ENCODE measurements at regions not wholly inside any gene's neighbourhood (a gene's known extent, or its start where the extent isn't known, plus 50 kb on each side); places are given as distances from the start of the nearest gene placed in this dataset.

DNA sequence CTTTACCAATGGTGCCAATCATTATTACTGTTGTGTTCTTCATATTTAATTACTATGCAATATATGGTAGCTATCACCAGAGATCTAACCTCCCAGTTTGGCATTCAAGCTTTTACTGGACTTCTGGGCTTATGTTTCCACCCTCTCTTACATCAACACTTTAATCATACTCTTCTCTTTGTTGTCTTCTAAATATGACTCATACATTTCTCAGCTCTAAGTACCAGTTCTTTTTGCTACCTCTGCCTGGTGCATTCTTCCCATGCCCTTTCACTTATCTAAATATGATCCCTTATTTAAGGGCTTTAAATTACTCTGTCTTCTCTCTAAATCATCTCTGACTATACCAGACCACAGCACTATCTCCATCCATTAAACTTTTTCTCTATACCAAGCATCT, 246.1 kb upstream of the CCDC196 start:
- TF ChIP-seq, protein P1, sequence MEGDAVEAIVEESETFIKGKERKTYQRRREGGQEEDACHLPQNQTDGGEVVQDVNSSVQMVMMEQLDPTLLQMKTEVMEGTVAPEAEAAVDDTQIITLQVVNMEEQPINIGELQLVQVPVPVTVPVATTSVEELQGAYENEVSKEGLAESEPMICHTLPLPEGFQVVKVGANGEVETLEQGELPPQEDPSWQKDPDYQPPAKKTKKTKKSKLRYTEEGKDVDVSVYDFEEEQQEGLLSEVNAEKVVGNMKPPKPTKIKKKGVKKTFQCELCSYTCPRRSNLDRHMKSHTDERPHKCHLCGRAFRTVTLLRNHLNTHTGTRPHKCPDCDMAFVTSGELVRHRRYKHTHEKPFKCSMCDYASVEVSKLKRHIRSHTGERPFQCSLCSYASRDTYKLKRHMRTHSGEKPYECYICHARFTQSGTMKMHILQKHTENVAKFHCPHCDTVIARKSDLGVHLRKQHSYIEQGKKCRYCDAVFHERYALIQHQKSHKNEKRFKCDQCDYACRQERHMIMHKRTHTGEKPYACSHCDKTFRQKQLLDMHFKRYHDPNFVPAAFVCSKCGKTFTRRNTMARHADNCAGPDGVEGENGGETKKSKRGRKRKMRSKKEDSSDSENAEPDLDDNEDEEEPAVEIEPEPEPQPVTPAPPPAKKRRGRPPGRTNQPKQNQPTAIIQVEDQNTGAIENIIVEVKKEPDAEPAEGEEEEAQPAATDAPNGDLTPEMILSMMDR (IDR thresholded peaks at IDR 0.05) = no peak
- TF ChIP-seq POLR2A (IDR thresholded peaks at IDR 0.05) = no peak
